HepG2 (cell line): ENCODE measurements at regions not wholly inside any gene's neighbourhood (a gene's known extent, or its start where the extent isn't known, plus 50 kb on each side); places are given as distances from the start of the nearest gene placed in this dataset.

Source experiments
- ATAC-seq: fragments of 200-7000 bp; cut with Tn5 transposase; 3 replicates; pipeline ENCODE4 v1.9.1; 2020; ENCODE audit warnings: mild to moderate bottlenecking, moderate library complexity
- BruUV-seq: library from RNA; stranded (reverse); fragments of 400-500 nt; replicated peaks from 2 replicates; lab custom pipeline; 2021; lab: Mats Ljungman, UMichigan
- CTCF ChIA-PET: fragments of 300-600 bp; formaldehyde crosslinking; extraction: SDS; loops from one replicate; lab custom pipeline; 2021; ENCODE audit warnings: low total read pairs, inconsistent platforms, low intra/inter-chr PET ratio; lab: Yijun Ruan, JAX
- POLR2A ChIA-PET: fragments of 350-600 bp; sonication (Branson Sonifier 250); formaldehyde crosslinking; loops from one replicate; lab custom pipeline; 2020; ENCODE audit warnings: antibody characterized with exemption, inconsistent platforms; lab: Yijun Ruan, JAX
- DNase-seq: peaks from one replicate; pipeline ENCODE4 v3.0.0-alpha.2; 2015; ENCODE audit warnings: low spot score
- FAIRE-seq: peaks from 3 replicates; lab custom pipeline; 2011; peaks lifted over from hg19 to GRCh38; lab: Jason Lieb, UNC
- H2AFZ ChIP-seq: one replicate; pipeline ENCODE4 v1.6.1; 2011; ENCODE audit warnings: low read length, inconsistent platforms
- H3K27ac ChIP-seq: fragments of 300-600 bp; 3 replicates; pipeline ENCODE4 v1.8.0; 2011; ENCODE audit warnings: mixed run types, mild to moderate bottlenecking, mixed read lengths, low read length, inconsistent platforms; ENCODE audit not compliant: insufficient read depth; ENCODE audit errors: extremely low read length
- H3K27me3 ChIP-seq, 2 experiments: fragments of 200-600 bp in 1 of 2; 2 replicates in 1 of 2; 3 replicates in 1 of 2; pipeline versions ENCODE4 v1.6.0 to v1.8.0; 2011; ENCODE audit warnings: low read length in 2 of 2, mild to moderate bottlenecking in 2 of 2, moderate library complexity in 2 of 2, inconsistent platforms in 1 of 2; ENCODE audit not compliant: insufficient read depth in 2 of 2, control insufficient read depth in 1 of 2
- H3K36me3 ChIP-seq, 2 experiments: fragments of 200-600 bp in 1 of 2; replicated peaks in 1 of 2; 2 replicates in 1 of 2; 3 replicates in 1 of 2; pipeline versions ENCODE4 v1.5.1 to v1.8.0; 2011; ENCODE audit warnings: low read length in 2 of 2, inconsistent platforms in 1 of 2; ENCODE audit not compliant: insufficient read depth in 2 of 2, control insufficient read depth in 1 of 2
- H3K4me1 ChIP-seq: 2 replicates; pipeline ENCODE4 v1.5.1; 2012; ENCODE audit warnings: low read length, inconsistent platforms; ENCODE audit not compliant: insufficient read depth
- H3K4me2 ChIP-seq: 2 replicates; pipeline ENCODE4 v1.6.0; 2011; ENCODE audit warnings: low read depth, low read length, inconsistent platforms
- H3K4me3 ChIP-seq, 3 experiments: fragments of 200-600 bp in 1 of 3; sonication (generic), shearing (Covaris generic) in 1 of 3; replicated peaks in 1 of 3; 2 replicates each; pipeline ENCODE4 v1.5.1; 2011 to 2016; ENCODE audit warnings: low read length in 3 of 3, inconsistent platforms in 2 of 3, low read depth in 2 of 3, mild to moderate bottlenecking in 2 of 3, control low read depth in 1 of 3, mixed read lengths in 1 of 3; ENCODE audit not compliant: insufficient read depth in 1 of 3
- H3K79me2 ChIP-seq: one replicate; pipeline ENCODE4 v1.6.1; 2011; ENCODE audit warnings: low read length, inconsistent platforms; ENCODE audit not compliant: insufficient read depth
- H3K9ac ChIP-seq: 2 replicates; pipeline ENCODE4 v1.6.0; 2011; ENCODE audit warnings: mild to moderate bottlenecking, low read depth, low read length, inconsistent platforms; ENCODE audit not compliant: insufficient read depth
- H3K9me3 ChIP-seq: 2 replicates; pipeline ENCODE4 v1.5.1; 2012; ENCODE audit warnings: mild to moderate bottlenecking, low read length
- H4K20me1 ChIP-seq: 2 replicates; pipeline ENCODE4 v1.6.0; 2011; ENCODE audit warnings: inconsistent platforms, mild to moderate bottlenecking, low read length, moderate library complexity; ENCODE audit not compliant: insufficient read depth
- ATF7-NPFF ChIP-seq: sonication (generic); formaldehyde crosslinking; IDR thresholded peaks from 2 replicates; pipeline ENCODE4 v1.8.1; 2023; ENCODE audit warnings: mild to moderate bottlenecking, low read depth, missing genetic modification reagents, moderate library complexity
- KDM5A ChIP-seq: fragments of 200-600 bp; sonication (generic); IDR thresholded peaks from 2 replicates; pipeline ENCODE4 v1.7.0; 2018; ENCODE audit warnings: antibody characterized with exemption, mild to moderate bottlenecking, low read length, borderline replicate concordance
- NFE2L1 ChIP-seq: sonication (generic); formaldehyde crosslinking; IDR thresholded peaks from 2 replicates; pipeline ENCODE4 v1.4.0; 2020; ENCODE audit warnings: missing genetic modification reagents, mild to moderate bottlenecking, borderline replicate concordance
- STAT5B ChIP-seq: sonication (generic); formaldehyde crosslinking; IDR thresholded peaks from 2 replicates; pipeline ENCODE4 v1.4.0; 2020; ENCODE audit warnings: missing genetic modification reagents
- XRCC5 ChIP-seq: fragments of 200-400 bp; formaldehyde crosslinking; optimal IDR thresholded peaks from 2 replicates; pipeline ENCODE3; 2017; ENCODE audit warnings: mild to moderate bottlenecking, low read length
- ZBTB7B ChIP-seq: sonication (generic); formaldehyde crosslinking; IDR thresholded peaks from 2 replicates; pipeline ENCODE4 v1.4.0; 2020; ENCODE audit warnings: missing genetic modification reagents
- ZNF326 ChIP-seq: sonication (generic); formaldehyde crosslinking; IDR thresholded peaks from 2 replicates; pipeline ENCODE4 v1.4.0; 2020; ENCODE audit warnings: missing genetic modification reagents, borderline replicate concordance
- ZNF446 ChIP-seq: sonication (generic); formaldehyde crosslinking; IDR thresholded peaks from 2 replicates; pipeline ENCODE4 v1.5.0; 2020; ENCODE audit warnings: mild to moderate bottlenecking, missing genetic modification reagents
- ZNF567 ChIP-seq: sonication (generic); formaldehyde crosslinking; IDR thresholded peaks from 2 replicates; pipeline ENCODE4 v1.8.1; 2023; ENCODE audit warnings: mild to moderate bottlenecking, missing genetic modification reagents, borderline replicate concordance
- ZNF746 ChIP-seq: sonication (generic); formaldehyde crosslinking; IDR thresholded peaks from 2 replicates; pipeline ENCODE4 v1.8.0; 2022; ENCODE audit warnings: mild to moderate bottlenecking, missing genetic modification reagents
- WGBS: methylation state at CpG from one replicate; pipeline ENCODE4 v1.1.6; 2017; ENCODE audit warnings: low lambda C conversion rate; 5-methylcytosine and 5-hydroxymethylcytosine counted together
- in situ Hi-C: cut with HindIII; loops from 2 replicates; pipeline ENCODE4 v1.10.0; 2017; ENCODE audit warnings: low pct_unique_long_range_greater_than_20kb; ENCODE audit not compliant: extremely low pct_ligation_motif_present
- intact Hi-C: fragments of 100-400 bp; cut with micrococcal nuclease; formaldehyde crosslinking; loops from one replicate; pipeline ENCODE4 v1.10.0; 2022; ENCODE audit not compliant: unreplicated experiment
- TF ChIP-seq, protein P1 (sequence below): IDR thresholded peaks from 2 replicates; pipeline ENCODE4 v1.6.1; 2016; ENCODE audit warnings: missing compliant biosample characterization, missing genetic modification reagents, borderline replicate concordance
- TF ChIP-seq, protein P2 (sequence below): sonication (generic); formaldehyde crosslinking; IDR thresholded peaks from 2 replicates; pipeline ENCODE4 v1.4.0; 2020; ENCODE audit warnings: mild to moderate bottlenecking, missing genetic modification reagents
- TF ChIP-seq, protein P3 (sequence below): sonication (generic); formaldehyde crosslinking; conservative IDR thresholded peaks from 2 replicates; pipeline ENCODE4 v1.8.0; 2022; ENCODE audit warnings: mild to moderate bottlenecking, moderate library complexity, missing genetic modification reagents
- TF ChIP-seq, protein P4 (sequence below): sonication (generic); formaldehyde crosslinking; IDR thresholded peaks from 2 replicates; pipeline ENCODE4 v1.4.0; 2020; ENCODE audit warnings: missing genetic modification reagents

DNA sequence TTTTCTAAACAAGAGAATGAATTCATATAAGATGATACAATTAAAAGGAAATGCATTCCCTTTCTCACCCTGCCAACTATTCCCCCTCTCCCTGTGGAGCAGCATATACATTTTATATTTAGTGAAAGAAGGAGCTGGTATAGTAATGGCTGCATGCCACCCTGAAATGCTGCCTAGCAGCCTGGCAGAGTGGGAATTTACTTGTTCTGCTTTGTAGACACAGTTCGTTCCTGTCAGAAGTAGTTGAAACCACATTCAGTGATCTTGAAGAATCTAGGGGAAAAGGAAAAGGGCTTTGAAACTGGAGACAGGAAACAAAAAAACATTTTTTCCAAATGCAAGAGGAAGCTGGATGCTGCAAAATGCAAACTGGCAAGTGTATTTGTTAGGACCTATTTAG, 176.0 kb upstream of the PLEKHA5 start (continued):
- TF ChIP-seq, protein P1, sequence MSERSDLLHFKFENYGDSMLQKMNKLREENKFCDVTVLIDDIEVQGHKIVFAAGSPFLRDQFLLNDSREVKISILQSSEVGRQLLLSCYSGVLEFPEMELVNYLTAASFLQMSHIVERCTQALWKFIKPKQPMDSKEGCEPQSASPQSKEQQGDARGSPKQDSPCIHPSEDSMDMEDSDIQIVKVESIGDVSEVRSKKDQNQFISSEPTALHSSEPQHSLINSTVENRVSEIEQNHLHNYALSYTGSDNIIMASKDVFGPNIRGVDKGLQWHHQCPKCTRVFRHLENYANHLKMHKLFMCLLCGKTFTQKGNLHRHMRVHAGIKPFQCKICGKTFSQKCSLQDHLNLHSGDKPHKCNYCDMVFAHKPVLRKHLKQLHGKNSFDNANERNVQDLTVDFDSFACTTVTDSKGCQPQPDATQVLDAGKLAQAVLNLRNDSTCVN (CRISPR knock-in tag), result no peak

DNA sequence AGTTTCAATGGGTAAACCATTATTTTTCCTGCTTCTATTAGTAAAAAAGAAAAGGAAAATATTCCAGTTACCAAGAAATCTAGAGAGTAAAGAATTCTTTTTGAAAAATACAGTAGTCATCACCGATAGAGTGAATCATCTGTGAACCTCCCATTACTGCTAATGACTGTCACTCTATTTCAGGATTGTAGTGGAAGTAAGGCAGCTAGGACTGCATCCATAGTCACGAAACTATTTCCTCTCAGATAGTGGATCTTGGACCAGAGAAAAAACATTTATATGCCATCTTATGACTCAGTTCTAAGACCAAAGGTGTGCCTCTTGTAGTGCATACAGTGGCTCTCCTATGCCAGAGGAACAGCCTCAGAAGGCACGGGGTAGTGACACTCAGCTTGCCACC, 173.9 kb upstream of the PLEKHA5 start:
- DNase-seq (no peak), FAIRE-seq (no peak), ATAC-seq (no peak)
- H3K9ac ChIP-seq, result no peak overlapping the region
- H4K20me1 ChIP-seq, result no peaks in the 10 kb centered on the region
- no peak overlapping the region for H3K4me2 ChIP-seq
- H3K27me3 ChIP-seq, result no peaks in the 10 kb centered on the region
- H2AFZ ChIP-seq, result no peak overlapping the region
- ChIA-PET POLR2A (no interaction called here), CTCF (no interaction called here)
- no peaks in the 10 kb centered on the region for H3K79me2 ChIP-seq
- 0% methylated on average over 3 of the region's 3 CpGs for WGBS
- no peak overlapping the region for H3K27ac ChIP-seq
- no peaks in the 10 kb centered on the region for H3K4me1 ChIP-seq
- in situ Hi-C loops, result no loop called here
- BruUV-seq, result no TSS peak
- H3K9me3 ChIP-seq, result no peaks in the 10 kb centered on the region
- H3K4me3 ChIP-seq, result no peak overlapping the region
- no peaks in the 10 kb centered on the region for H3K36me3 ChIP-seq
- intact Hi-C loops, result no loop called here
- TF ChIP-seq XRCC5 (no peak), ZNF326 (CRISPR knock-in tag) (no peak), ZNF567 (no peak), NFE2L1 (CRISPR knock-in tag) (no peak), ZNF446 (CRISPR knock-in tag) (no peak), ZBTB7B (CRISPR knock-in tag) (no peak), ATF7-NPFF (no peak), STAT5B (CRISPR knock-in tag) (no peak), KDM5A (no peak), ZNF746 (CRISPR knock-in tag) (no peak)
- TF ChIP-seq, protein P2, sequence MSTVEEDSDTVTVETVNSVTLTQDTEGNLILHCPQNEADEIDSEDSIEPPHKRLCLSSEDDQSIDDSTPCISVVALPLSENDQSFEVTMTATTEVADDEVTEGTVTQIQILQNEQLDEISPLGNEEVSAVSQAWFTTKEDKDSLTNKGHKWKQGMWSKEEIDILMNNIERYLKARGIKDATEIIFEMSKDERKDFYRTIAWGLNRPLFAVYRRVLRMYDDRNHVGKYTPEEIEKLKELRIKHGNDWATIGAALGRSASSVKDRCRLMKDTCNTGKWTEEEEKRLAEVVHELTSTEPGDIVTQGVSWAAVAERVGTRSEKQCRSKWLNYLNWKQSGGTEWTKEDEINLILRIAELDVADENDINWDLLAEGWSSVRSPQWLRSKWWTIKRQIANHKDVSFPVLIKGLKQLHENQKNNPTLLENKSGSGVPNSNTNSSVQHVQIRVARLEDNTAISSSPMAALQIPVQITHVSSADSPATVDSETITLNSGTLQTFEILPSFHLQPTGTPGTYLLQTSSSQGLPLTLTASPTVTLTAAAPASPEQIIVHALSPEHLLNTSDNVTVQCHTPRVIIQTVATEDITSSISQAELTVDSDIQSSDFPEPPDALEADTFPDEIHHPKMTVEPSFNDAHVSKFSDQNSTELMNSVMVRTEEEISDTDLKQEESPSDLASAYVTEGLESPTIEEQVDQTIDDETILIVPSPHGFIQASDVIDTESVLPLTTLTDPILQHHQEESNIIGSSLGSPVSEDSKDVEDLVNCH (CRISPR knock-in tag), result no peak
- TF ChIP-seq, protein P3, sequence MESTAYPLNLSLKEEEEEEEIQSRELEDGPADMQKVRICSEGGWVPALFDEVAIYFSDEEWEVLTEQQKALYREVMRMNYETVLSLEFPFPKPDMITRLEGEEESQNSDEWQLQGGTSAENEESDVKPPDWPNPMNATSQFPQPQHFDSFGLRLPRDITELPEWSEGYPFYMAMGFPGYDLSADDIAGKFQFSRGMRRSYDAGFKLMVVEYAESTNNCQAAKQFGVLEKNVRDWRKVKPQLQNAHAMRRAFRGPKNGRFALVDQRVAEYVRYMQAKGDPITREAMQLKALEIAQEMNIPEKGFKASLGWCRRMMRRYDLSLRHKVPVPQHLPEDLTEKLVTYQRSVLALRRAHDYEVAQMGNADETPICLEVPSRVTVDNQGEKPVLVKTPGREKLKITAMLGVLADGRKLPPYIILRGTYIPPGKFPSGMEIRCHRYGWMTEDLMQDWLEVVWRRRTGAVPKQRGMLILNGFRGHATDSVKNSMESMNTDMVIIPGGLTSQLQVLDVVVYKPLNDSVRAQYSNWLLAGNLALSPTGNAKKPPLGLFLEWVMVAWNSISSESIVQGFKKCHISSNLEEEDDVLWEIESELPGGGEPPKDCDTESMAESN (CRISPR knock-in tag), result no peak
- TF ChIP-seq, protein P4, sequence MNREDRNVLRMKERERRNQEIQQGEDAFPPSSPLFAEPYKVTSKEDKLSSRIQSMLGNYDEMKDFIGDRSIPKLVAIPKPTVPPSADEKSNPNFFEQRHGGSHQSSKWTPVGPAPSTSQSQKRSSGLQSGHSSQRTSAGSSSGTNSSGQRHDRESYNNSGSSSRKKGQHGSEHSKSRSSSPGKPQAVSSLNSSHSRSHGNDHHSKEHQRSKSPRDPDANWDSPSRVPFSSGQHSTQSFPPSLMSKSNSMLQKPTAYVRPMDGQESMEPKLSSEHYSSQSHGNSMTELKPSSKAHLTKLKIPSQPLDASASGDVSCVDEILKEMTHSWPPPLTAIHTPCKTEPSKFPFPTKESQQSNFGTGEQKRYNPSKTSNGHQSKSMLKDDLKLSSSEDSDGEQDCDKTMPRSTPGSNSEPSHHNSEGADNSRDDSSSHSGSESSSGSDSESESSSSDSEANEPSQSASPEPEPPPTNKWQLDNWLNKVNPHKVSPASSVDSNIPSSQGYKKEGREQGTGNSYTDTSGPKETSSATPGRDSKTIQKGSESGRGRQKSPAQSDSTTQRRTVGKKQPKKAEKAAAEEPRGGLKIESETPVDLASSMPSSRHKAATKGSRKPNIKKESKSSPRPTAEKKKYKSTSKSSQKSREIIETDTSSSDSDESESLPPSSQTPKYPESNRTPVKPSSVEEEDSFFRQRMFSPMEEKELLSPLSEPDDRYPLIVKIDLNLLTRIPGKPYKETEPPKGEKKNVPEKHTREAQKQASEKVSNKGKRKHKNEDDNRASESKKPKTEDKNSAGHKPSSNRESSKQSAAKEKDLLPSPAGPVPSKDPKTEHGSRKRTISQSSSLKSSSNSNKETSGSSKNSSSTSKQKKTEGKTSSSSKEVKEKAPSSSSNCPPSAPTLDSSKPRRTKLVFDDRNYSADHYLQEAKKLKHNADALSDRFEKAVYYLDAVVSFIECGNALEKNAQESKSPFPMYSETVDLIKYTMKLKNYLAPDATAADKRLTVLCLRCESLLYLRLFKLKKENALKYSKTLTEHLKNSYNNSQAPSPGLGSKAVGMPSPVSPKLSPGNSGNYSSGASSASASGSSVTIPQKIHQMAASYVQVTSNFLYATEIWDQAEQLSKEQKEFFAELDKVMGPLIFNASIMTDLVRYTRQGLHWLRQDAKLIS (CRISPR knock-in tag), result no peak
